H1 (cell line): ENCODE measurements at regions not wholly inside any gene's neighbourhood (a gene's known extent, or its start where the extent isn't known, plus 50 kb on each side); places are given as distances from the start of the nearest gene placed in this dataset.

Experiments used
- CTCF ChIA-PET: fragments of 300-600 bp; sonication (Branson Sonifier 250); formaldehyde crosslinking; loops from one replicate; lab custom pipeline; 2021; ENCODE audit not compliant: partially characterized antibody; lab: Charles Lee
- POLR2A ChIA-PET: fragments of 300-600 bp; sonication (Branson Sonifier 250); formaldehyde crosslinking; loops from one replicate; lab custom pipeline; 2021; ENCODE audit warnings: inconsistent platforms; ENCODE audit not compliant: partially characterized antibody; lab: Charles Lee
- DNase-seq, 2 experiments: peaks; one replicate each; pipeline versions ENCODE4 v3.0.0 to v3.0.0-alpha.2; 2010 to 2022; ENCODE audit warnings: low spot score in 2 of 2, low read depth in 1 of 2, mixed read lengths in 1 of 2
- FAIRE-seq: peaks from 2 replicates; lab custom pipeline; 2011; peaks lifted over from hg19 to GRCh38; lab: Jason Lieb, UNC
- H2AFZ ChIP-seq: 2 replicates; pipeline ENCODE4 v1.8.1; 2012; ENCODE audit warnings: low read length, inconsistent platforms
- H2AK5ac ChIP-seq: 2 replicates; pipeline ENCODE4 v1.6.1; 2013; ENCODE audit warnings: low read depth, low read length
- H2BK120ac ChIP-seq: replicated peaks from 2 replicates; pipeline ENCODE3; 2013; ENCODE audit warnings: low read depth, low read length, inconsistent platforms
- H2BK12ac ChIP-seq: 2 replicates; pipeline ENCODE4 v1.6.1; 2013; ENCODE audit warnings: low read depth, low read length
- H2BK15ac ChIP-seq: 2 replicates; pipeline ENCODE4 v1.6.1; 2013; ENCODE audit warnings: low read length
- H2BK20ac ChIP-seq: 2 replicates; pipeline ENCODE4 v1.6.1; 2013; ENCODE audit warnings: low read length
- H2BK5ac ChIP-seq: 2 replicates; pipeline ENCODE4 v1.6.1; 2013; ENCODE audit warnings: low read depth, low read length
- H3K14ac ChIP-seq: 2 replicates; pipeline ENCODE4 v1.6.1; 2013; ENCODE audit warnings: inconsistent platforms; ENCODE audit not compliant: insufficient read length
- H3K18ac ChIP-seq: 2 replicates; pipeline ENCODE4 v1.6.1; 2013; ENCODE audit warnings: low read length; ENCODE audit errors: extremely low read depth
- H3K23ac ChIP-seq: 2 replicates; pipeline ENCODE4 v1.6.1; 2013; ENCODE audit warnings: inconsistent platforms; ENCODE audit not compliant: insufficient read length
- H3K23me2 ChIP-seq: 2 replicates; pipeline ENCODE4 v1.6.1; 2013; ENCODE audit warnings: low read depth, low read length
- H3K27ac ChIP-seq: 2 replicates; pipeline ENCODE4 v1.6.1; 2011; ENCODE audit warnings: low read depth, low read length, inconsistent platforms
- H3K27me3 ChIP-seq, 4 experiments: replicated peaks in 1 of 4; 1 replicate in 1 of 4; 2 replicates in 3 of 4; pipeline versions ENCODE4 v1.6.1 to v1.8.1; 2011 to 2013; ENCODE audit warnings: low read length in 3 of 4, mild to moderate bottlenecking in 3 of 4, inconsistent platforms in 2 of 4, mixed read lengths in 2 of 4, moderate library complexity in 1 of 4; ENCODE audit not compliant: control insufficient read depth in 3 of 4, insufficient read depth in 3 of 4; ENCODE audit errors: extremely low read depth in 1 of 4
- H3K36me3 ChIP-seq, 4 experiments: 2 replicates each; pipeline versions ENCODE4 v1.6.1 to v1.8.1; 2011 to 2013; ENCODE audit warnings: mild to moderate bottlenecking in 4 of 4, low read length in 3 of 4, moderate library complexity in 2 of 4, control low read depth in 1 of 4, inconsistent platforms in 1 of 4; ENCODE audit not compliant: insufficient read depth in 4 of 4, control insufficient read depth in 2 of 4
- H3K4ac ChIP-seq: replicated peaks from 2 replicates; pipeline ENCODE3; 2013; ENCODE audit warnings: low read length, low read depth, mixed read lengths, inconsistent platforms; ENCODE audit not compliant: insufficient read length
- H3K4me1 ChIP-seq, 4 experiments: replicated peaks in 1 of 4; 1 replicate in 1 of 4; 2 replicates in 3 of 4; pipeline versions ENCODE4 v1.6.1 to v1.8.1; 2011 to 2013; ENCODE audit warnings: low read length in 3 of 4, inconsistent platforms in 2 of 4, mixed read lengths in 1 of 4; ENCODE audit not compliant: insufficient read depth in 4 of 4, control insufficient read depth in 3 of 4
- H3K4me2 ChIP-seq, 2 experiments: 2 replicates each; pipeline versions ENCODE4 v1.6.1 to v1.8.1; 2011 to 2013; ENCODE audit warnings: low read depth in 2 of 2, low read length in 2 of 2, control low read depth in 1 of 2, inconsistent platforms in 1 of 2, mild to moderate bottlenecking in 1 of 2; ENCODE audit not compliant: insufficient read depth in 1 of 2
- H3K4me3 ChIP-seq, 4 experiments: fragments of 200-600, 300-600 bp in 1 of 4; sonication (generic), shearing (Covaris generic), sonication (Bioruptor Twin) in 1 of 4; 2 replicates each; pipeline versions ENCODE4 v1.5.1 to v1.8.1; 2011 to 2016; ENCODE audit warnings: low read length in 4 of 4, low read depth in 3 of 4, control low read depth in 2 of 4, inconsistent platforms in 2 of 4, mild to moderate bottlenecking in 2 of 4, mixed read lengths in 1 of 4, moderate library complexity in 1 of 4; ENCODE audit not compliant: insufficient read depth in 2 of 4; ENCODE audit errors: extremely low read depth in 1 of 4
- H3K56ac ChIP-seq: replicated peaks from 2 replicates; pipeline ENCODE3; 2013; ENCODE audit warnings: low read depth, mild to moderate bottlenecking, mixed read lengths, low read length, inconsistent platforms; ENCODE audit not compliant: insufficient read length
- H3K79me1 ChIP-seq: 2 replicates; pipeline ENCODE4 v1.6.1; 2013; ENCODE audit warnings: low read depth, low read length, control low read depth
- H3K79me2 ChIP-seq, 2 experiments: 2 replicates each; pipeline versions ENCODE4 v1.6.1 to v1.8.1; 2012 to 2013; ENCODE audit warnings: low read length in 2 of 2, mild to moderate bottlenecking in 2 of 2, inconsistent platforms in 1 of 2; ENCODE audit not compliant: insufficient read depth in 2 of 2, control insufficient read depth in 1 of 2
- H3K9ac ChIP-seq, 4 experiments: replicated peaks in 1 of 4; 1 replicate in 1 of 4; 2 replicates in 3 of 4; pipeline versions ENCODE4 v1.6.1 to v1.8.1; 2011 to 2013; ENCODE audit warnings: low read depth in 3 of 4, low read length in 3 of 4, control low read depth in 2 of 4, mild to moderate bottlenecking in 2 of 4, moderate library complexity in 2 of 4, inconsistent platforms in 1 of 4; ENCODE audit errors: extremely low read depth in 1 of 4
- H3K9me3 ChIP-seq, 2 experiments: 2 replicates each; pipeline versions ENCODE4 v1.6.1 to v1.8.1; 2012 to 2013; ENCODE audit warnings: mild to moderate bottlenecking in 2 of 2, moderate library complexity in 2 of 2, control low read depth in 1 of 2, inconsistent platforms in 1 of 2, low read depth in 1 of 2, low read length in 1 of 2, mixed read lengths in 1 of 2; ENCODE audit not compliant: insufficient read depth in 2 of 2
- H4K20me1 ChIP-seq, 2 experiments: replicated peaks in 1 of 2; 2 replicates each; pipeline versions ENCODE3 to v1.8.1; 2011 to 2013; ENCODE audit warnings: inconsistent platforms in 2 of 2, low read length in 2 of 2, mild to moderate bottlenecking in 1 of 2; ENCODE audit not compliant: insufficient read depth in 2 of 2, control insufficient read depth in 1 of 2
- H4K5ac ChIP-seq: 2 replicates; pipeline ENCODE4 v1.6.1; 2013; ENCODE audit warnings: low read length, low read depth, mixed read lengths, inconsistent platforms; ENCODE audit not compliant: insufficient read length
- H4K8ac ChIP-seq: 2 replicates; pipeline ENCODE4 v1.8.0; 2013; ENCODE audit warnings: mild to moderate bottlenecking, moderate library complexity, low read length, inconsistent platforms; ENCODE audit not compliant: insufficient read depth; ENCODE audit errors: extremely low read depth
- H4K91ac ChIP-seq: replicated peaks from 2 replicates; pipeline ENCODE3; 2013; ENCODE audit warnings: low read length, mixed read lengths, inconsistent platforms; ENCODE audit not compliant: insufficient read length
- CEBPB ChIP-seq: IDR thresholded peaks from 2 replicates; pipeline ENCODE4 v1.6.1; 2012; ENCODE audit warnings: low read depth, low read length
- SAP30 ChIP-seq: fragments of 300-600 bp; sonication (generic); IDR thresholded peaks from 2 replicates; pipeline ENCODE4 v1.7.1; 2012; ENCODE audit warnings: low read length, moderate library complexity, mild to moderate bottlenecking, inconsistent platforms; ENCODE audit not compliant: insufficient read depth, insufficient replicate concordance
- WGBS, 2 experiments: shearing (Covaris generic) in 1 of 2; methylation state at CpG; one replicate each; pipeline versions ENCODE4 v1.1.6 to v1.1.7; 2013 to 2015; ENCODE audit warnings: low lambda C conversion rate in 2 of 2, mixed read lengths in 2 of 2, inconsistent platforms in 1 of 2, low coverage in 1 of 2, missing lambda C conversion rate in 1 of 2; ENCODE audit not compliant: insufficient replicate concordance in 2 of 2, insufficient coverage in 1 of 2, insufficient read length in 1 of 2; ENCODE audit errors: extremely low coverage in 1 of 2, missing lambda C conversion rate in 1 of 2; 5-methylcytosine and 5-hydroxymethylcytosine counted together
- TF ChIP-seq, protein P1 (sequence below): IDR thresholded peaks from 2 replicates; pipeline ENCODE4 v1.6.1; 2011; ENCODE audit warnings: low read depth, mild to moderate bottlenecking, low read length; ENCODE audit not compliant: insufficient read depth

DNA sequence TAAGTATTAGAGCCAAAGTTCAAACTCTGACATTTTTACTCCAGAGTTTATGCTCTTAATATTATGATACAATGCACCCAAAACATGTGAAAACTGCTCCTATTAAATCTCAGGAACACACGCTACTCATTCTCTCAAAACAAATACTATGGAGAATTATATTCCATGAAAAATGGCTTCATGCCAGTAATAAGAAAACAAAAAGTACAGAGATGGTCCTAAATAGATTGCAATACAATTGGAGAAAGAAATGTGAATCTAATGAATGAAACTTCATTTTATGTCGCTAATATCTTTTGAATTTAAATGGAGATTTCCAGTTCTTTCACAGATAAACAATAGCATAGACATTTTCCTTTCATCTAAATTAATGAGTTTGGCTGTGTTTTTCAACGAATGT lies 384.3 kb downstream of the ADAMTS20 start:
- no peaks in the 10 kb centered on the region for H3K4me1 ChIP-seq
- no peaks in the 10 kb centered on the region for H3K27me3 ChIP-seq
- H3K79me2 ChIP-seq = no peaks in the 10 kb centered on the region
- H2BK15ac ChIP-seq = no peak overlapping the region
- no peak overlapping the region for H2AK5ac ChIP-seq
- H3K27ac ChIP-seq = no peak overlapping the region
- H4K20me1 ChIP-seq = no peaks in the 10 kb centered on the region
- no peak for DNase-seq
- H3K23me2 ChIP-seq = no peaks in the 10 kb centered on the region
- no peaks in the 10 kb centered on the region for H3K79me1 ChIP-seq
- no peak overlapping the region for H4K5ac ChIP-seq
- CTCF ChIA-PET = no interaction called here
- no peak overlapping the region for H3K23ac ChIP-seq
- no peak overlapping the region for H3K9ac ChIP-seq
- no peak overlapping the region for H2BK120ac ChIP-seq
- H3K56ac ChIP-seq = no peak overlapping the region
- no peak overlapping the region for H4K8ac ChIP-seq
- H2BK12ac ChIP-seq = no peak overlapping the region
- no peaks in the 10 kb centered on the region for H3K36me3 ChIP-seq
- WGBS, 2 experiments = 92% methylated on average over 3 of the region's 3 CpGs; no CpG with 5 or more reads in 1 of the 2 experiments
- no peak overlapping the region for H3K4me3 ChIP-seq
- H3K4ac ChIP-seq = no peak overlapping the region
- no peak overlapping the region for H3K18ac ChIP-seq
- H3K4me2 ChIP-seq = no peak overlapping the region
- POLR2A ChIA-PET = no interaction called here
- no peak overlapping the region for H2BK20ac ChIP-seq
- H2AFZ ChIP-seq = no peak overlapping the region
- FAIRE-seq = no peak
- H2BK5ac ChIP-seq = no peak overlapping the region
- H3K9me3 ChIP-seq = no peaks in the 10 kb centered on the region
- H3K14ac ChIP-seq = no peak overlapping the region
- H4K91ac ChIP-seq = no peak overlapping the region
- no peak for TF ChIP-seq SAP30
- TF ChIP-seq, protein P1, sequence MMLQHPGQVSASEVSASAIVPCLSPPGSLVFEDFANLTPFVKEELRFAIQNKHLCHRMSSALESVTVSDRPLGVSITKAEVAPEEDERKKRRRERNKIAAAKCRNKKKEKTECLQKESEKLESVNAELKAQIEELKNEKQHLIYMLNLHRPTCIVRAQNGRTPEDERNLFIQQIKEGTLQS = no peak
- TF ChIP-seq CEBPB = no peak
